ENCODE measurements at regions not wholly inside any gene's neighbourhood (a gene's known extent, or its start where the extent isn't known, plus 50 kb on each side); places are given as distances from the start of the nearest gene placed in this dataset.

- Histone ChIP-seq H3K27ac (ENCODE audit: low read length) (no peak overlapping the region), H3K9ac (ENCODE audit: low read length) (no peak overlapping the region), H4K20me1 (ENCODE audit: insufficient read depth, low read depth, low read length) (no peaks in the 10 kb centered on the region), H3K27me3 (ENCODE audit: low read length) (no peaks in the 10 kb centered on the region), H3K9me3 (ENCODE audit: low read length) (no peaks in the 10 kb centered on the region), H3K4me1 (ENCODE audit: low read length) (no peaks in the 10 kb centered on the region), H3K9me2 (replicated peaks; ENCODE audit: insufficient read depth, low read length) (no peaks in the 10 kb centered on the region), H3K36me3 (ENCODE audit: insufficient read depth, low read length) (no peaks in the 10 kb centered on the region), H3K4me3 (ENCODE audit: low read length) (no peak overlapping the region), H3K4me2 (ENCODE audit: low read depth, low read length, poor library complexity, severe bottlenecking) (no peak overlapping the region), H2AFZ (ENCODE audit: low read length) (no peak overlapping the region), H3K79me2 (ENCODE audit: low read length) (no peaks in the 10 kb centered on the region)
- no peak for DNase-seq
These were observed 645.2 kb downstream of the MED13L start for GRCh38 chr12:115632308-115632707.

- H3K9me2 ChIP-seq (replicated peaks; ENCODE audit: insufficient read depth, low read length), result no peaks in the 10 kb centered on the region
- no peak overlapping the region for H3K27ac ChIP-seq (ENCODE audit: low read length)
- H3K4me3 ChIP-seq (ENCODE audit: low read length), result no peak overlapping the region
These were observed 647.4 kb downstream of the MED13L start for GRCh38 chr12:115630136-115630535.

GRCh38 chr12:115626210-115626609, 651.3 kb downstream of the MED13L start:
- H2AFZ ChIP-seq (ENCODE audit: low read length), result no peak overlapping the region
- H3K4me3 ChIP-seq (ENCODE audit: low read length), result no peak overlapping the region
- no peaks in the 10 kb centered on the region for H3K36me3 ChIP-seq (ENCODE audit: insufficient read depth, low read length)
- no peaks in the 10 kb centered on the region for H3K79me2 ChIP-seq (ENCODE audit: low read length)
- H4K20me1 ChIP-seq (ENCODE audit: insufficient read depth, low read depth, low read length), result no peaks in the 10 kb centered on the region
- H3K4me2 ChIP-seq (ENCODE audit: low read depth, low read length, poor library complexity, severe bottlenecking), result no peak overlapping the region
- H3K9ac ChIP-seq (ENCODE audit: low read length), result no peak overlapping the region
- H3K27ac ChIP-seq (ENCODE audit: low read length), result no peak overlapping the region
- no peaks in the 10 kb centered on the region for H3K9me3 ChIP-seq (ENCODE audit: low read length)
- H3K4me1 ChIP-seq (ENCODE audit: low read length), result no peaks in the 10 kb centered on the region
- H3K27me3 ChIP-seq (ENCODE audit: low read length), result no peaks in the 10 kb centered on the region
- no peaks in the 10 kb centered on the region for H3K9me2 ChIP-seq (replicated peaks; ENCODE audit: insufficient read depth, low read length)
- no peak for DNase-seq

More at GRCh38 chr12:115630136-115630535, 647.4 kb downstream of the MED13L start:
- H3K27me3 ChIP-seq (ENCODE audit: low read length), result no peaks in the 10 kb centered on the region
- H3K4me1 ChIP-seq (ENCODE audit: low read length), result no peaks in the 10 kb centered on the region
- no peak overlapping the region for H3K9ac ChIP-seq (ENCODE audit: low read length)
- no peaks in the 10 kb centered on the region for H3K79me2 ChIP-seq (ENCODE audit: low read length)
- no peak for DNase-seq
- no peak overlapping the region for H3K4me2 ChIP-seq (ENCODE audit: low read depth, low read length, poor library complexity, severe bottlenecking)
- H4K20me1 ChIP-seq (ENCODE audit: insufficient read depth, low read depth, low read length), result no peaks in the 10 kb centered on the region
- H3K9me3 ChIP-seq (ENCODE audit: low read length), result no peaks in the 10 kb centered on the region
- H3K36me3 ChIP-seq (ENCODE audit: insufficient read depth, low read length), result no peaks in the 10 kb centered on the region
- H2AFZ ChIP-seq (ENCODE audit: low read length), result no peak overlapping the region

- no peak overlapping the region for H3K4me3 ChIP-seq (ENCODE audit: low read length)
- no peaks in the 10 kb centered on the region for H3K9me3 ChIP-seq (ENCODE audit: low read length)
- no peaks in the 10 kb centered on the region for H3K4me1 ChIP-seq (ENCODE audit: low read length)
- no peak overlapping the region for H3K27ac ChIP-seq (ENCODE audit: low read length)
- no peak overlapping the region for H3K4me2 ChIP-seq (ENCODE audit: low read depth, low read length, poor library complexity, severe bottlenecking)
- no peak for DNase-seq
- no peak overlapping the region for H3K9ac ChIP-seq (ENCODE audit: low read length)
- H4K20me1 ChIP-seq (ENCODE audit: insufficient read depth, low read depth, low read length), result no peaks in the 10 kb centered on the region
- no peaks in the 10 kb centered on the region for H3K36me3 ChIP-seq (ENCODE audit: insufficient read depth, low read length)
- no peaks in the 10 kb centered on the region for H3K79me2 ChIP-seq (ENCODE audit: low read length)
- no peaks in the 10 kb centered on the region for H3K9me2 ChIP-seq (replicated peaks; ENCODE audit: insufficient read depth, low read length)
- H3K27me3 ChIP-seq (ENCODE audit: low read length), result no peaks in the 10 kb centered on the region
- no peak overlapping the region for H2AFZ ChIP-seq (ENCODE audit: low read length)
These were observed 653.6 kb downstream of the MED13L start for GRCh38 chr12:115623764-115624334.

- no peaks in the 10 kb centered on the region for H3K27me3 ChIP-seq (ENCODE audit: low read length)
These were observed 654.2 kb downstream of the MED13L start for GRCh38 chr12:115623275-115623674.

GRCh38 chr12:115620816-115621215, 656.7 kb downstream of the MED13L start:
- no peak overlapping the region for H3K4me2 ChIP-seq (ENCODE audit: low read depth, low read length, poor library complexity, severe bottlenecking)
- no peaks in the 10 kb centered on the region for H4K20me1 ChIP-seq (ENCODE audit: insufficient read depth, low read depth, low read length)
- H3K79me2 ChIP-seq (ENCODE audit: low read length), result no peaks in the 10 kb centered on the region
- H3K4me1 ChIP-seq (ENCODE audit: low read length), result no peaks in the 10 kb centered on the region
- no peaks in the 10 kb centered on the region; the same call in 1 of the 2 replicates for H3K9me3 ChIP-seq (ENCODE audit: low read length)
- DNase-seq, result no peak
- H3K27me3 ChIP-seq (ENCODE audit: low read length), result no peaks in the 10 kb centered on the region
- no peak overlapping the region for H3K4me3 ChIP-seq (ENCODE audit: low read length)
- no peaks in the 10 kb centered on the region for H3K36me3 ChIP-seq (ENCODE audit: insufficient read depth, low read length)
- H3K9me2 ChIP-seq (replicated peaks; ENCODE audit: insufficient read depth, low read length), result no peaks in the 10 kb centered on the region
- H2AFZ ChIP-seq (ENCODE audit: low read length), result no peak overlapping the region
- no peak overlapping the region for H3K27ac ChIP-seq (ENCODE audit: low read length)
- H3K9ac ChIP-seq (ENCODE audit: low read length), result no peak overlapping the region

More at GRCh38 chr12:115623275-115623674, 654.2 kb downstream of the MED13L start:
- H3K9ac ChIP-seq (ENCODE audit: low read length), result no peak overlapping the region
- H4K20me1 ChIP-seq (ENCODE audit: insufficient read depth, low read depth, low read length), result no peaks in the 10 kb centered on the region
- H3K4me1 ChIP-seq (ENCODE audit: low read length), result no peaks in the 10 kb centered on the region
- H3K79me2 ChIP-seq (ENCODE audit: low read length), result no peaks in the 10 kb centered on the region
- no peak overlapping the region for H3K4me2 ChIP-seq (ENCODE audit: low read depth, low read length, poor library complexity, severe bottlenecking)
- no peak for DNase-seq
- H3K9me3 ChIP-seq (ENCODE audit: low read length), result no peaks in the 10 kb centered on the region; the same call in 1 of the 2 replicates
- no peak overlapping the region for H3K4me3 ChIP-seq (ENCODE audit: low read length)
- no peaks in the 10 kb centered on the region for H3K36me3 ChIP-seq (ENCODE audit: insufficient read depth, low read length)
- no peak overlapping the region for H2AFZ ChIP-seq (ENCODE audit: low read length)
- H3K27ac ChIP-seq (ENCODE audit: low read length), result no peak overlapping the region
- H3K9me2 ChIP-seq (replicated peaks; ENCODE audit: insufficient read depth, low read length), result no peaks in the 10 kb centered on the region

GRCh38 chr12:115619889-115620288, 657.6 kb downstream of the MED13L start:
- Histone ChIP-seq H3K4me3 (ENCODE audit: low read length) (no peak overlapping the region), H2AFZ (ENCODE audit: low read length) (no peak overlapping the region), H3K9ac (ENCODE audit: low read length) (no peak overlapping the region), H3K4me1 (ENCODE audit: low read length) (no peaks in the 10 kb centered on the region), H3K36me3 (ENCODE audit: insufficient read depth, low read length) (no peaks in the 10 kb centered on the region), H3K79me2 (ENCODE audit: low read length) (no peaks in the 10 kb centered on the region), H3K4me2 (ENCODE audit: low read depth, low read length, poor library complexity, severe bottlenecking) (no peak overlapping the region), H4K20me1 (ENCODE audit: insufficient read depth, low read depth, low read length) (no peaks in the 10 kb centered on the region), H3K9me2 (replicated peaks; ENCODE audit: insufficient read depth, low read length) (no peaks in the 10 kb centered on the region), H3K9me3 (ENCODE audit: low read length) (no peaks in the 10 kb centered on the region; the same call in 1 of the 2 replicates), H3K27ac (ENCODE audit: low read length) (no peak overlapping the region), H3K27me3 (ENCODE audit: low read length) (no peaks in the 10 kb centered on the region)
- DNase-seq, result no peak

- Histone ChIP-seq H3K36me3 (ENCODE audit: insufficient read depth, low read length) (no peaks in the 10 kb centered on the region), H4K20me1 (ENCODE audit: insufficient read depth, low read depth, low read length) (no peaks in the 10 kb centered on the region), H3K79me2 (ENCODE audit: low read length) (no peaks in the 10 kb centered on the region), H3K4me1 (ENCODE audit: low read length) (no peaks in the 10 kb centered on the region), H3K9me2 (replicated peaks; ENCODE audit: insufficient read depth, low read length) (no peaks in the 10 kb centered on the region), H3K4me2 (ENCODE audit: low read depth, low read length, poor library complexity, severe bottlenecking) (no peak overlapping the region), H3K27ac (ENCODE audit: low read length) (no peak overlapping the region), H3K4me3 (ENCODE audit: low read length) (no peak overlapping the region), H3K9me3 (ENCODE audit: low read length) (no peaks in the 10 kb centered on the region; the same call in 1 of the 2 replicates), H3K27me3 (ENCODE audit: low read length) (no peaks in the 10 kb centered on the region), H2AFZ (ENCODE audit: low read length) (no peak overlapping the region), H3K9ac (ENCODE audit: low read length) (no peak overlapping the region)
- DNase-seq, result no peak
These were observed 658.4 kb downstream of the MED13L start for GRCh38 chr12:115619061-115619460.

Data from Karpas-422 (cell line).